DMS153 treated with DMSO at 0.1 percent for 48 hours (cell line): ENCODE measurements at regions not wholly inside any gene's neighbourhood (a gene's known extent, or its start where the extent isn't known, plus 50 kb on each side); places are given as distances from the start of the nearest gene placed in this dataset.
"Not testable (repeated sequence)": the region's sequence is repeated elsewhere in the genome, so short reads cannot be mapped to it uniquely, and the experiment has no call there.

Source experiments
- DNase-seq: peaks from one replicate; lab custom pipeline; 2025; ENCODE audit not compliant: unreplicated experiment; lab: John Stamatoyannopoulos, UW

DNA sequence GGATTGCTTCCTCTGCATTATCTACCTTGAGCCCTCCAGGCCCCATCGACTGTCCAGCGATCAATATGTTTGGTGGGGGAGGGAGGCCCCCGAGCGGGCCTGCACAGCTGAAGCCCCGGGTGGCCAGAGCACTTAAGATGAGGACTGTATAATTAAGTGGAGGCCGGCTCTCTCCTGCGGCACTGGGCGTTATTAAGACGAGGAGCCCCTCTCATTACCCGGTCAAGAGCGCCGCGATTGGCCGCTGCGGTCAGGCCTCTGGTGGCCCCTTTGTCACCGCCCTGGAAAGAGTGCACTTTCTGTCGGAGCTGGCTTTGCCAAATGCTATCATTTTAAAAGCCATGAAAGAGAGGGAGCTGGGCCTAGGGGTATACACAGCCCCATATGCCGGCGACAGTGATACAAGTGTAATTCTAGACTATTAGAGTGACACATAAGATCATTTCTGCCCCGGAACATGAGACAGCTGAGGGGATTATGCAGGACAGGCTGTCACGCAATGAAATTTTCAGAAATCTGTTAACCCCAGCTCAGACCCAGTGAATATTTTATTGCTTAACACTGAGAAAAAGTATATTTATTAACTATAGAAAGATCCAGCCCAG is 106.3 kb upstream of the IRX1 start:
- no peak for DNase-seq

DNA sequence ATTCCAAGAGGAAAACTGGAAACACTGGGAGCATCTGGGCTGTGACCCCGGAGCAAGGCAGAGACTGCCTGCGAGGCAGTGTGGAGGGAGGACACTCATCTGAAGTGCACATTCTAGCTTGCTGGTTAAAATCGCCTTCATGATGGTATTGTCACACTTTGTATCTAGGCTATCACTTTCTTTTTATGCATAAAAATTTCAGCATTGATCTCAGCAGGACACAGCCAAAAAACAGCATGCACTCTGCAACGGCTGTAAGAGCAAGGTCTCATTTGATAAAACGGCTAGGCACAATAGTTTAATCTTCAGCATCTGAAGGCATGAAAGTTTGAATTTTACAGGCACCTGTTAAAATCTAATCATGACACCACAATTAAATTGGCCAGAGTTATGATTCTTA is 110.8 kb upstream of the IRX1 start:
- DNase-seq: no peak

DNA sequence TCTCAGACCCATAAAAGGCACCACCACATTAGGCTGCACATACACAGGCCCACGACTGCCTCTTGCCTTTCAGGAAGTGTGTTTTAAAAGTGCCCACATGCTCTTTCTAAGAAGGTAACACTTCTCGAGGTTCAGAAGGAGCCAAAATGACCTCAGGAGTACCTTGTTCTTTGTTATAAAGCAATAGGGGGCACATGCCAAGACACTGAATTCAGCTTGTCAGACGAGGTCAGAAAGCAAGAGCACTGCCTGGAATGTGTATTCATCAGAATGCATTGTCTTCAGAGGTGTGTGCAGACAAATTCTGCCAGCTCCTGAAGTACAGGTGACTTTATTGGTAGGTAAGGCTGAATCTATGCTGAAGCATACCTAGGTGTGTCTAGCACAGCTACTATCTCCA is 114.5 kb upstream of the IRX1 start:
- DNase-seq: no peak

DNA sequence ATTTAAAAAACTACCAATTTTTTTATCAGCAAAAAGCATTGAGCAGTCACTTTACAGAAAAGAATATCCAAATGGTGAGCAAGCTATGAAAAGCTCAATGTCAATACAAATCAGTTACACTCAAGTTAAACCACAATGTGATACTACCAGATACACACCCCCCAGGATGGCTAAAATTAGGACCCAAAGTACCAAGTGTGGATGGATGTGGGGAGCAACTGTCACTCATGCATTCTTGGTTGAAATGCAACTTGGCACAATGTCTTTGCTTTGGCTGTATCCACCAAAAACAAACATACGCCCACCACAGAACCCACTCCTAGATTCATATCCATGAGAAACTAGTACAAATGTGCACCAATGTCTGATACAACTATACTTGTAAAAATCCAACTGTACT is 120.0 kb upstream of the IRX1 start:
- DNase-seq: no peak

DNA sequence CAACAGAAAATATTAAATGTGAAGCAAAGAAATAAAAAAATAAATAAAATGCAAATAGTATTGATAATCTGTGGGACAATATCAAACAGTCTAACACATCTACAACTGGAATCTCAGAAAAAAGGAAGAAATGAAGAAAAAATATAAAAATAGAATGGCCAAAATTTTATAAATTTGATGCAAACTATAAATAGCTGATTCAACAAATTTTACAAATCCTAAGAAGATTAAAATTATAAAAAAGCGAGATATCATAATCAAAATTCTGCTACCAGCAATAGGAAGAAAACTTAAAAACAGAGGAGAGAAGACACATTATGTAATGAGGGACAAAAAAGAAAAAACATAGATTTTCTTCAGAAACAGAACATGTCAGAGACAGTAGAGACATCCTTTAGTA is 129.2 kb upstream of the IRX1 start:
- no peak for DNase-seq

DNA sequence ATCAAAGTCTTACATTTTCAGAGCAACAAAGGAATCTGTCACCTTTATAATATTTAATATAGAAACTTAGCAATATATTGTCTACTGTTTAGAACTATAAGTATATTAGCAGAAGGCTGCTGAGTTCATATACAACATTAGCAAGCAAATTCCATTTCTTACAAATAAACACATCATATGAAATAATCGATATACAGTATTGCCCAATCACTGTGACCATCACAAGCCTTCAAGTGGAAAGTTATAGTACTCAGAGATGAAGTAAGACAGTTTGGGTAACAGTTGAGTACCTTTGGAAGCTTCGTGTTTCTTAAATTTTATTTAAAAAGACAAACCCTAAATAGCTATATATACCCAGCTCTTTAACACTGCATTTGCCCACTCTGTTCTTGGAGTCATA is 135.2 kb upstream of the IRX1 start:
- no peak for DNase-seq

DNA sequence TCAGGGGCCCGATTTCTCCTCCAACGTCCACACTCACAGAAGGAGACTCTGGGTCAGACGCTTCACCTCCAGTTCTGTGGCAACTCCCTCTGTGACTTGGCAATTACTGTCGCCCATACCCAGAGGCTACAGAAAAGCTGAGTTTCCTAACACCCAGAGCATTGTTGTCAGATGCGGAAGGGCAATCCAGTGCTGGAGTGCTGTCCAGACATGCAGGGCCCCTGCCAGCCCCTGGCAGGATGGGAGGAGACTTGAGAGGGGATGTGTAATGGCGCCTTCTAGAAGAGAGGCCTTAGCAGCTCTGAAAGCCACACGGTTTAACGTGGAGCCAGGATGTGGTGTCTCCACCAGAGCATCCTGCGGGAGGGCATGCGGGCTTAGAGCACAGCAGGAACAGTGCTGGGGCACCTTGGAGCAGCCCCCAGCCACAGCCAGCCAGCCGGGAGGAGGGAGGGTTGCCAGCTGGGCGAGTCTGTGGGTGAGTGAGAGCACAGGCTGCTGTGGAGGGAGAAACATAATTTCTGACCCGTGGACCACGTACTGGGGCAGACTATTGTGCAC is 139.4 kb upstream of the IRX1 start:
- DNase-seq: no peak

DNA sequence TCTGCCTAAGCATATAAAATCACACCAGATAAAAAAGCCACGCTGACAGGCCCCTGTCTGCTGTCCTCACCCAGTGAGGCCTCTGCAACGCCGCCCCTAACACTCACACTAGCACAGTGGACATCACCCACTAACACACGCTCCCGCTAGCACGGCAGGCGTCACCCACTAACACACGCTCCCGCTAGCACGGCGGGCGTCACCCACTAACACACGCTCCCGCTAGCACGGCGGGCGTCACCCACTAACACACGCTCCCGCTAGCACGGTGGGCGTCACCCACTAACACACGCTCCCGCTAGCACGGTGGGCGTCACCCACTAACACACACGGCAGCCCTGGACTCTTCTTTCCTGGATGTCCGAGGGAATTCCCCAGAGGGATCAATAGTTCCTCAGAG is 141.6 kb upstream of the IRX1 start:
- DNase-seq: not testable (repeated sequence)

DNA sequence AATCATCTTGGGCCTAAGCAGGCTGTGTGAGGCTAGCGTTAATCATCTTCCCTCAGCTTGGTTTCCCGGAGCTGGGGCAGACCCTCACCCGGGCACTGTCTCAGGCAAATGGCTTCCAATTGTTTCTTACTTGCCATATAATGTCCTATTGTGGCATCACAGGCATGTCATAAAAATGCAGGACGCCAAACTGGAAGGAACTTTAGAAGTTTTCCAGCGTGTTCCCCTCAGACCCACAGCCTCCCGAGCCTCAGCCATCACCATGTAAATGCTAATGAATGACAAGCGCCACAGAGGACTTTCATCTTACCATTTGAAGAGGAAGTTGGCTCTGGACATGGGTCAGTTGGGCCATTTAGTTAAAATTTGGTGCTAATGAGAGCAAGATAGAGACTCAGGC is 143.0 kb upstream of the IRX1 start:
- no peak for DNase-seq

DNA sequence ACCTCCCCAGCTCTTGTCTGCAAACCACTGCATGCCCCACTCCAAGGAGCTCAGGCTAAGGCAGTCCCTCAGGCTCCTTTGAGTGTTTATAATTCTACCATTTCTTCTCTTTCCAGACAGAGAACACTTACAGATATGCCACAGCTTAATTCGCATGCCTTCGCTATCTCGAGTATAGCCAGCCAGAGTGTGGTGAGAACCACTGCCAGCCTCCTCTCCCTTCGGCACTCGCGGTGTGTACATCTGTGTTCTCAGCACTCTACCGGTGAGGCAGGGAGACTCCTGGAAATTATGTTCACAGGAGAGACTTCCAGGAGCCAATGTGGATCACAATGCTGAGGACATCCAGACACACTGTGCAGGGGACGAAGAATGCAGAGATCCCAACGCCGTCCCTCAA is 143.7 kb upstream of the IRX1 start:
- no peak for DNase-seq

DNA sequence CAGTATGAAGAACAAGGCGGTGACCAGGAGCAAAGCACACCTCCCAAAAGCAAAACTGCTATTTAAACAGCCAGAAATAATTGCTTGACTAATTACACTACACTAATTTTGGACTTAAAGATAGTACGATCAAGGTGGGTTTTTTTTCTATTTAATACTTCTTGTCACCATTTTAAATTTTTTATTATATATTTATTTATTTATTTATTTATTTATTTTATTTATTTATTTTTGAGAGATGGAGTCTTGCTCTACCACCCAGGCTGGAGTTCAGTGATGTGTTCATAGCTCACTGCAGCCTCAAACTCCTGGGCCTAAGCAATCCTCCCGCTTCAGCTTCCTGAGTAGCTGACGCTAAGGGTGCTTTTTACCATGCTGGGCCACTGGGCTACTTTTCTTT is 146.2 kb upstream of the IRX1 start:
- DNase-seq: no peak

DNA sequence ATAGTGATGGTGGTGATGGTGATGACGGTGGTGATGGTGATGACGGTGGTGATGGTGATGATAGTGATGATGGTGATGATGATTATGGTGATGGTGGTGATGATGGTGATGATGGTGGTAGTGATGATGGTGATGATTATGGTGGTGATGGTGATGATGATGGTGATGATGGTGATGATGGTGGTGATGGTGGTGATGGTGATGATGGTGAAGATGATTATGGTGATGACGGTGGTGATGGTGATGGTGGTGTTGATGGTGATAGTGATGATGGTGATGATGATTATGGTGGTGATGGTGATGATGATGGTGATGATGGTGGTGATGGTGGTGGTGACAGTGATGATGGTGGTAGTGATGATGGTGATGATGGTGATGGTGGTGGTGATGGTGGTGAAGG is 149.2 kb upstream of the IRX1 start:
- no peak for DNase-seq

DNA sequence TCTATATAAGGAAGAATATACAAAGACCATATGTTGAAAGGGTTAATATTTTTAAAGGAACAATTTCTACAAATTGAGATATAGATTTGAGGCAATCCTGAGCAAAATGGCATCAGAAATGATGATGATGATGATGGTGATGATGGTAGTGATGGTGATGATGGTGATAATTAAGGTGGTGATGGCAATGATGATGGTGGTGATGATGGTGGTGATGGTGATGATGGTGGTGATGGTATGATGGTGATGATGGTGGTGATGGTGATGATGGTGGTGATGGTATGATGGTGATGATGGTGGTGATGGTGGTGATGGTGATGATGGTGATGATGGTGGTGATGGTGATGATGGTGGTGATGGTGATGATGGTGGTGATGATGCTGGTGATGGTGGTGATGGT is 150.1 kb upstream of the IRX1 start:
- not testable (repeated sequence) for DNase-seq

DNA sequence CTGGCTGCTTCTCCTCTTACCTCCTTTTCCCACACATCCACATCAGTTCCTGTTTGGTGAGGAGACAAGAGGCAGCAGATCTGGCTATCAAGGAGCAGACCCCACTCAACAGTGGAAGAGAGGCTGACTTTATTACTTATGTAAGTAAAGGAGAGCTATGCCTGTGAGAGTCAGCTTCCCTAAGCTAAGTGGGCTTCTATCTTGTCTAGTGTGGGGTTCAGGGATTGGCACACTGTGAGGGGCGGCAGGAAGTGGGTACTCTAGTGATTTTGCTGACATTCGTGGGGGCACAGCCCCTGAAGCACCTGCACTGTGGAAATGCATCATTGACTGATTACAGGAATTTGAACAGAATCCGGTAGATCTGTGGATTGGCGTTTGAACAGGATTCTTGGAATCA is 163.5 kb upstream of the IRX1 start:
- DNase-seq: no peak

DNA sequence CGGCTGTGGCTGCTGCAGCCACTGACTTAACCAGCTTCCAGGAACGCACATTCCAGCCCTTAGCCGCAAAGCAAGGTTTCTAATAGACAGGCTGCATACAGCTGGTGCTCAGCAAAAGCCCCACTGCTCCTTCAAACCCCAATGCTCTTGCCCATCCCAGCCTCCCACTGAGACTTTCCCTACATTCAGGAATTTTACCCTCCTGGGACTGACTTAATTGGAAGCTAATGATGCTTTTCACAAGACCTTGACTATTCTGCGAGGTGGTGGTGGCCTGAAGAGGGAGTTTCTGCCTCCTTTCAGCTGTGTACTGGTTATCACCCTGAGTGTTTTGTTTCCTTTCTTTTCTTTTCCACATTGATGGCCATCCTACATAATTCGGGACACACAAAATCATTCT is 164.9 kb upstream of the IRX1 start:
- DNase-seq: no peak

DNA sequence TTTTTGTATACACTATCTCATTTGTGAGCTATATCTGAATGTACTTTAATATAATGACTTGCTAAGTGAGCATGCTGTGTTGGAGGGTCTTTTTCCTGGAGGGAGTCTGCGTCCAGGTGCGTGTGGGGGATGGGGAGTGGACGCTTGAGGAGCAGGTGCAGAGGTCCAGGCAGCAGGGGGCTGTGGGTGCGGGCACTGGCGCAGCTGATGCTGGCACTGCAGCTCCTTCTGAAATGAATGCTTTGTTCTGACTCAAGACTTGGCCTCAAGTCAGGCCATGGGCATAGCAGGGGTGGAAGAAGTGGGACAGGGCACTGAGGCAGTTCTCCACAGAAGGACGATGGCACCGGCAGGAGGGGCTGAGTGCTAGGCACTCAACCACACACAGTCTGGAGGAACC is 165.7 kb upstream of the IRX1 start:
- no peak for DNase-seq

DNA sequence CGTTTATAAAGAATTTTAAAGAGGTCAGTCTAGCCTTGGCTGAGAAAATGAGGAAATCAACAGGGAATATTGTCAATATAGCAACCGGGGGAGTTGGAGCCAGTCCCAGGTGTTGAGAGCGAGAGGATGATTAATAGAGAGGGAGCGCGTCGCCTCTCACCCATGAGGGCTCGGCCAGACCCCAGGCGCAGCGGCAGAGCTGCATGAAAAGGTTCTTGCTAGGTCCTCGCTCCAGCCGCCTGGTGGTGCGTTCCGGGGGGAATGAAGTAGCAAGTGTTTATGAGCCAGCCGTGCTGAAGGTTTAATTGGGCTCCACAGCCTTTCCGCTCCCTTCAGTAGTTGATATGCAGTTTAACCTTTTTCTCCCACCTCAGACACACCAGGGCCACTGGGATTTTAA is 167.3 kb upstream of the IRX1 start:
- DNase-seq: peak; percentile 76

DNA sequence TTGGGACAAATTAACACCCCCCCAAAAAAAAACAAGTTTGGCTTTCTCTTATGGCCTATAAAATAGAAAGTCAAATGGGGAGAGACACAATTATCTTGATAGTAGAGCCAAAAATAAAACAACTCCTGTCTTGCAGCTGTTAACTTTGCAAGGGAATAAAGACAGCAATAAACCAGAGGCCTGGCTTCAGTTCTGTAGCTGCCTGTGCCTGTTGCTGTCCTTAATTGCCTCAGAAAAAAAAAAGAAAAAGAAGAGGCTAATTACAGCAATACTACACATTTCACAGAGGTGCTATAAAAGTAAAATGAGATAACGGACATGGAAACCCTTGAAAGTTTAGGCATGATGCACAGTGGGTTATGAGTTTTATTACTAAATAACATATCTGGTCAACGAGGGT is 170.7 kb upstream of the IRX1 start:
- no peak for DNase-seq

DNA sequence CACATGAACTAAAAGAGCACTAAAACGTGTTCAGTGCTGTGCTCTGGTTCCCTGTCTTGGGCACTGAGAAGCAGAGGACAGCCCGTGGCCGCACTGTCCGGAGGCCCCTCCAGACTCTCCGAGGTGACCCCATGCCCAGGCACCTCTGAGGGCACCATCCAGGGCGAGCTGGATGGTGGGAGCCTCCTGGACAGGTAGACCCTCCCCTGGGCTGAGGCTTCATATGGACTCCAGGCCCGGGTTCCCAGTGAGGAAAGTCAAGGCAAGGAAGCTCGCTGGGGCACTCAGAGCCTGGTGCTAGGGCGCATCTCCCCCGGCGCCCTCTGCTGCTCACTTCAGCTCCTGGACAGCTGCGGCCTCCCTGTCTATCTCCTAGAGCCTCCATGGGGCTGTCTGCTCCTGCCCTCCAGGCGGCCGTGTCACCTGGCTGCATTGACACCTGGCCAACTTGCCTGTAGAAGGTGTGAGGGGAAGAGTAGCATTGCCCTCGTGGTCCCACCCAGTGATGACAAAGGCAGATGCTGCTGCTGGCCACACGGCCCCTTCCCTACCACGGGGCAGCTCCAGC is 178.2 kb upstream of the IRX1 start:
- DNase-seq: no peak

DNA sequence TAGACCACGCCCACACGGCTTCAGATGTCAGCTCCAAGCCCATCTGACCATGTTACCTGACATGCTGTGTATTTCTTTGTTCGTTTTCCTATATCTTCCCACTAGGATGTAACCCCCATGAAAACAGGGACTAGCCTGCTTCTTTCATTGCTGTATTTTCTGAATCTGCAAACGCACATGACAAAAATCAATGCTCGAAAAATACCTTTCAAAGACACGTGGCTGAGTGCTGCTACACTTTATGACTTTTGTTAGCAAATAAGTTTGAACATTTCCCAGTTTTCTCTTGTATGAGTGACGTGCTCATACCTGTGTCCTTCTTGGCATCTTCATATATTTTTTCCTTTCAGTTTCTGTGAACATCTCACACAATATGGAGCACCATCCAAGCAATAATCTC is 181.3 kb upstream of the IRX1 start:
- DNase-seq: no peak

DNA sequence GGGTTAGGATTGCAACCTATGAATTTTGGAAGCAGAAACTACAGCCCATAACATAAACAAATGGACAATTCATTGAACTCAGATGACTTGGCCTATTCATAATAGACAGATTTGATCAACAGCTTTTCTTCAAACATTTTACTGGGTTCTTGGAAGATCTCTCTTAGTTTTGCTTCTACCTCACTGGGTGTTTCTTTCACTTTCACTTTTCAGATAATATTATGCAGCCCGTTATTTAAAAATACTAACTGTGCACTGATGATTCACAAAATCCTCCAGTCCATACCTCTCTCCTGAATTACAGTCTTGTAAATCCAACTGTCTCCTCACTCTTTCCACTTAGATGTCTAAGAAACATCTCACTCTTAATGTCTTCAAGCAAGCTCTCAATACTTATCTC is 183.5 kb upstream of the IRX1 start:
- DNase-seq: no peak

DNA sequence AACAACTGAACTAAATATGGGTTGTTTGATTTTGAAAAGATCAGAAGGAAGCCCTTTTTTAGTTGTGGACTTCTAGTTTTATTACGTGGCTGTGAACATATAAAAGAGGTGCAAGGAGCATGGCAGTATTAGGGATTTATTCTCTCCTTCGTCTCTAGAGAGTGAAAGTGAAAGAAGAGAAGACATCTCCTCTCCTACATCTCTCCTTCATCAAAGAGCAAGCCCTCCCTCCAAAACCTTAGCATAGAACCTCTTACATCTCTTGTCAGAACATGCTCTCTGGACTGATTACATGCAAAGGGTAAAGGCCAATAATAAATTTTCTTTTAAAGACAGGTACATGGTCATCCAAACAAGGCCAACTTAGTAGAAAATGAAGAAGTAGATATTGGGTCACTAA is 184.3 kb upstream of the IRX1 start:
- no peak for DNase-seq

DNA sequence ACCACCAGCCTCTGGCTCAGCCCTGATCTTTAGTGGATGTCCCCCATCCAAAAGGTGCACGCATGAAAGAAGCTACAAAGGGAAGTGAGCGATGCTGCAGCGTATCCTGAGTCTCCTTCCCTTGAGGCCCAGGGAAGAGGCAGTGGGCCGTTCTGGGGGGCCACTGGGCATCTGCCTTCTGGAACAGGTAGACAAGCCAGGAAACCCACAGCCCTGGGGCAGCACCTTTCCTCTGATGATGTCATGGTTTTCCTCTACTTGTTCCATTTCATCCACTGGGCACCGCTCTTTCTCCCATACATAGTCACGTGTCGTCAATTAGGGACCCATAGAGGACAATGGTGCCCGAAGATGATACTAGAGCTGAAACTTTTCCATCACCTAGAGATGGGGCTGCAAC is 194.0 kb upstream of the IRX1 start:
- no peak for DNase-seq
